Body of pancreas (tissue), 4 donors: ENCODE measurements at regions not wholly inside any gene's neighbourhood (a gene's known extent, or its start where the extent isn't known, plus 50 kb on each side); places are given as distances from the start of the nearest gene placed in this dataset.

Experiments used
- CTCF ChIP-seq, 7 experiments: fragments of 450-650 bp in 4 of 7; fragments of 200-600 bp in 3 of 7; sonication (generic) in 3 of 7; IDR thresholded peaks; one replicate each; pipeline ENCODE4 v1.5.1; 2016 to 2019; ENCODE audit warnings: antibody characterized with exemption in 7 of 7
- POLR2A ChIP-seq, 3 donors: fragments of 450-650 bp; IDR thresholded peaks; one replicate each; pipeline ENCODE4 v1.6.1; 2016; ENCODE audit warnings: antibody characterized with exemption in 3 of 3, mild to moderate bottlenecking in 2 of 3

GRCh38 chr18:1895456-1896185 lies 675.7 kb downstream of the METTL4 start:
- no peak for TF ChIP-seq CTCF (IDR thresholded peaks at IDR 0.05)
- no peak for TF ChIP-seq POLR2A (IDR thresholded peaks at IDR 0.05)
